Neuronal stem cell (in vitro differentiated cells): ENCODE measurements at regions not wholly inside any gene's neighbourhood (a gene's known extent, or its start where the extent isn't known, plus 50 kb on each side); places are given as distances from the start of the nearest gene placed in this dataset.

Experiments
- DNase-seq: peaks from one replicate; pipeline ENCODE4 v3.0.0-alpha.2; 2013; ENCODE audit warnings: low spot score
- H2AFZ ChIP-seq: one replicate; pipeline ENCODE4 v1.6.1; 2013; ENCODE audit warnings: mild to moderate bottlenecking, low read length, inconsistent platforms
- H2AK5ac ChIP-seq: 2 replicates; pipeline ENCODE4 v1.6.1; 2013; ENCODE audit warnings: low read depth, mild to moderate bottlenecking, inconsistent platforms, low read length, moderate library complexity, mixed read lengths
- H2BK120ac ChIP-seq: 2 replicates; pipeline ENCODE4 v1.6.1; 2013; ENCODE audit warnings: low read depth, mild to moderate bottlenecking, inconsistent platforms, low read length, moderate library complexity, mixed read lengths
- H2BK12ac ChIP-seq: one replicate; pipeline ENCODE4 v1.6.1; 2013; ENCODE audit warnings: low read length, inconsistent platforms
- H2BK15ac ChIP-seq: 2 replicates; pipeline ENCODE4 v1.6.1; 2013; ENCODE audit warnings: mild to moderate bottlenecking, low read length, inconsistent platforms, mixed read lengths
- H2BK5ac ChIP-seq: one replicate; pipeline ENCODE4 v1.6.1; 2013; ENCODE audit warnings: inconsistent platforms, mild to moderate bottlenecking, low read length, moderate library complexity
- H3K14ac ChIP-seq: one replicate; pipeline ENCODE4 v1.6.1; 2013; ENCODE audit warnings: low read length, inconsistent platforms
- H3K18ac ChIP-seq: 2 replicates; pipeline ENCODE4 v1.6.1; 2013; ENCODE audit warnings: low read length, inconsistent platforms
- H3K23ac ChIP-seq: 2 replicates; pipeline ENCODE4 v1.6.1; 2013; ENCODE audit warnings: low read depth, mild to moderate bottlenecking, mixed read lengths, low read length, inconsistent platforms; ENCODE audit not compliant: poor library complexity
- H3K27ac ChIP-seq: replicated peaks from 3 replicates; pipeline ENCODE4 v1.5.1; 2013; ENCODE audit warnings: low read length, inconsistent platforms
- H3K27me3 ChIP-seq, 3 experiments: 2 replicates each; pipeline ENCODE4 v1.6.1; 2013; ENCODE audit warnings: low read length in 3 of 3, mild to moderate bottlenecking in 2 of 3, inconsistent platforms in 1 of 3, low read depth in 1 of 3, mixed read lengths in 1 of 3, moderate library complexity in 1 of 3; ENCODE audit not compliant: control insufficient read depth in 3 of 3, insufficient read depth in 3 of 3
- H3K36me3 ChIP-seq, 2 donors: replicated peaks in 1 of 2; 2 replicates each; pipeline ENCODE4 v1.6.1; 2013; ENCODE audit warnings: low read length in 2 of 2; ENCODE audit not compliant: control insufficient read depth in 2 of 2, insufficient read depth in 2 of 2
- H3K4ac ChIP-seq: 2 replicates; pipeline ENCODE4 v1.6.1; 2013; ENCODE audit warnings: inconsistent platforms, mild to moderate bottlenecking, low read length, moderate library complexity
- H3K4me1 ChIP-seq, 2 donors: 1 replicate in 1 of 2; 2 replicates in 1 of 2; pipeline ENCODE4 v1.6.1; 2013; ENCODE audit warnings: low read length in 2 of 2, low read depth in 1 of 2; ENCODE audit not compliant: control insufficient read depth in 2 of 2, insufficient read depth in 1 of 2
- H3K4me2 ChIP-seq: one replicate; pipeline ENCODE4 v1.6.1; 2013; ENCODE audit warnings: mild to moderate bottlenecking, low read length, inconsistent platforms; ENCODE audit not compliant: insufficient read depth, poor library complexity, severe bottlenecking
- H3K4me3 ChIP-seq, 2 donors: 2 replicates each; pipeline ENCODE4 v1.5.1; 2013; ENCODE audit warnings: low read length in 2 of 2, mild to moderate bottlenecking in 2 of 2, inconsistent platforms in 1 of 2, moderate library complexity in 1 of 2
- H3K79me1 ChIP-seq: one replicate; pipeline ENCODE4 v1.6.1; 2013; ENCODE audit warnings: low read depth, mild to moderate bottlenecking, inconsistent platforms, low read length, moderate library complexity
- H3K9ac ChIP-seq: one replicate; pipeline ENCODE4 v1.6.1; 2013; ENCODE audit warnings: mild to moderate bottlenecking, low read depth, low read length, inconsistent platforms; ENCODE audit not compliant: poor library complexity
- H3K9me3 ChIP-seq, 2 donors: replicated peaks in 1 of 2; 2 replicates each; pipeline versions ENCODE3 to v1.6.1; 2013; ENCODE audit warnings: low read length in 2 of 2, mild to moderate bottlenecking in 2 of 2, inconsistent platforms in 1 of 2, low read depth in 1 of 2, mixed read lengths in 1 of 2, moderate library complexity in 1 of 2; ENCODE audit not compliant: control insufficient read depth in 2 of 2, insufficient read depth in 1 of 2
- H4K8ac ChIP-seq: one replicate; pipeline ENCODE4 v1.6.1; 2013; ENCODE audit warnings: low read depth, mild to moderate bottlenecking, inconsistent platforms, low read length, moderate library complexity
- H4K91ac ChIP-seq: one replicate; pipeline ENCODE4 v1.6.1; 2013; ENCODE audit warnings: low read length, low read depth, mild to moderate bottlenecking, inconsistent platforms; ENCODE audit not compliant: poor library complexity
- WGBS, 2 donors: extraction: QIAGEN DNeasy Blood & Tissue Kit; methylation state at CpG; one replicate each; pipeline ENCODE4 v1.1.7; 2013; ENCODE audit warnings: missing lambda C conversion rate in 2 of 2, mixed read lengths in 1 of 2; ENCODE audit not compliant: insufficient read length in 2 of 2, insufficient replicate concordance in 1 of 2; ENCODE audit errors: extremely low coverage in 2 of 2; 5-methylcytosine and 5-hydroxymethylcytosine counted together

- Histone ChIP-seq H3K4me1 (no peaks in the 10 kb centered on the region), H3K9me3 (no peaks in the 10 kb centered on the region), H2AFZ (no peak overlapping the region), H3K27ac (no peak overlapping the region), H3K23ac (no peak overlapping the region), H4K91ac (no peak overlapping the region), H2AK5ac (no peak overlapping the region), H3K18ac (no peak overlapping the region), H3K9ac (no peak overlapping the region), H2BK15ac (no peak overlapping the region), H3K14ac (no peak overlapping the region), H3K79me1 (no peaks in the 10 kb centered on the region), H3K4me2 (no peak overlapping the region), H3K4ac (no peak overlapping the region), H2BK5ac (no peak overlapping the region), H3K36me3 (no peaks in the 10 kb centered on the region), H3K27me3 (no peaks in the 10 kb centered on the region), H4K8ac (no peak overlapping the region), H2BK120ac (no peak overlapping the region), H3K4me3 (no peak overlapping the region), H2BK12ac (no peak overlapping the region)
- DNase-seq, result peak; percentile 17
- no CpG with 5 or more reads among the region's 2 CpGs for WGBS, 2 donors
Observed at GRCh38 chr15:95024351-95024750, 793.0 kb downstream of the MCTP2 start.

DNA sequence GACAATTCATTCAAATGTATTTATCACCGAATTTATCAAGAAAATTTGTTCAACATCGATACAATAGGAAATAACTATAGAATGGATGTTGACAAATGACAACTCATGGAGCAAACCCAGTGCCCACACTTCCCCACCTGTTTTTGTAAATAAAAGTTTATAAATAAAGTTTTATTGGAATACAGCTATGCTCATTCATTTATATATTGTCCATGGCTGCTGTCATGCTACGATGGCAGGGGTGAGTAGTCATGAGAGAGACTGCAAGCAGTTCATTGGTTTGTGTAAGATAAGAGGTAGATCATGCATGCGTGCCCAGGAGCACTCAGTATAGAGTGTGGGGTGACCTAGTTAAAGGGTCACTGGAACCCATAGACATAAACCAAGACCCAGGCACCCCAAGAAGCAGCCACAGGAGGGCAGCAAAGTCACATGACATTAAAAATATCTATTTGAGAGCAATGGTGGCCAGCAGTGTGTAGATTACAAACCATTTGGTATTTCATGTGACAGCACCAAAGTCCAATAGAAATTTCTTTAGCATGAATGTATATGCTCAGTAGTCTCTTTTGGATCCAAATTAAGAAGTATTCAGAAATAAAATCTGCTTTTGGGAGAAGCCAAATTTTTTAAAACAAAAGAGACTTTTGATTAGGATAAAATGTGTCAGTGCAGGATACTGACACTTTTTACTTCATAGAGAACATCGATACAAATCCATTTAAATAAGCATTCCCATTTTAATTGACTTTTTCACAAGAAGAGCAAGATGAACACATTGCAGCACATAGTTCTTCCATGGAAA, 794.8 kb downstream of the MCTP2 start:
- H3K4me2 ChIP-seq, result no peak overlapping the region
- no peak overlapping the region for H2AK5ac ChIP-seq
- no peaks in the 10 kb centered on the region for H3K9me3 ChIP-seq
- H2AFZ ChIP-seq, result no peak overlapping the region
- H2BK120ac ChIP-seq, result no peak overlapping the region
- H3K14ac ChIP-seq, result no peak overlapping the region
- no peak overlapping the region for H2BK15ac ChIP-seq
- H4K8ac ChIP-seq, result no peak overlapping the region
- H2BK12ac ChIP-seq, result no peak overlapping the region
- H3K79me1 ChIP-seq, result no peaks in the 10 kb centered on the region
- H2BK5ac ChIP-seq, result no peak overlapping the region
- H3K23ac ChIP-seq, result no peak overlapping the region
- no peak overlapping the region for H3K18ac ChIP-seq
- H3K4me3 ChIP-seq, result no peak overlapping the region
- no peaks in the 10 kb centered on the region for H3K4me1 ChIP-seq
- H3K27ac ChIP-seq, result no peak overlapping the region
- H4K91ac ChIP-seq, result no peak overlapping the region
- peak; percentile 39 for DNase-seq
- H3K27me3 ChIP-seq, result no peaks in the 10 kb centered on the region
- WGBS, 2 donors, result no CpG with 5 or more reads among the region's 5 CpGs
- H3K4ac ChIP-seq, result no peak overlapping the region
- H3K36me3 ChIP-seq, result no peaks in the 10 kb centered on the region
- H3K9ac ChIP-seq, result no peak overlapping the region

DNA sequence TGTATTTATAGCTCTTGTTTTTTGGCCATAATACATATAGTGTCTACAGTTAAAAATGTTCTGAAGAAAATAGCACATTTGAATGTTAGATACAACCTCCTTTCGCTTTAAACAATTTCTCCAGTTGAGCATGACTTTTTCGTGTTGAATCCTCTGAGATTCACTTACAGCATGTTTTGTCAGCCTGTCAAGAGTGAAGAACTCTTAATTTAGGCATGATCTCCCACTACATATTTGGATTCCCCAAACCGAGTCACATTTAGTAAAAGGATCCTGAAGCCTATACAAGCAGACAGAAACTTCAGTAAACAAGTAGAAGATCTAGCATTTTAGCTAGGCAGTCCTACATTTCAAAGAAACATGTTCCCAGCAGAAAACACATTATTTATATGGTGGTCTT, 796.6 kb downstream of the MCTP2 start:
- no CpG with 5 or more reads among the region's 3 CpGs for WGBS, 2 donors
- Histone ChIP-seq H4K91ac (no peak overlapping the region), H3K27me3 (no peaks in the 10 kb centered on the region), H2BK120ac (no peak overlapping the region), H4K8ac (no peak overlapping the region), H3K4me1 (no peaks in the 10 kb centered on the region), H3K79me1 (no peaks in the 10 kb centered on the region), H2AK5ac (no peak overlapping the region), H2AFZ (no peak overlapping the region), H3K36me3 (no peaks in the 10 kb centered on the region), H2BK15ac (no peak overlapping the region), H3K18ac (no peak overlapping the region), H2BK12ac (no peak overlapping the region), H2BK5ac (no peak overlapping the region), H3K23ac (no peak overlapping the region), H3K4me2 (no peak overlapping the region), H3K14ac (no peak overlapping the region), H3K9me3 (no peaks in the 10 kb centered on the region), H3K27ac (no peak overlapping the region), H3K4me3 (no peak overlapping the region), H3K4ac (no peak overlapping the region), H3K9ac (no peak overlapping the region)
- no peak for DNase-seq

- Histone ChIP-seq H2AK5ac (no peak overlapping the region), H3K4me2 (no peak overlapping the region), H2BK15ac (no peak overlapping the region), H3K36me3 (no peaks in the 10 kb centered on the region), H3K4ac (no peak overlapping the region), H3K9me3 (no peaks in the 10 kb centered on the region), H2AFZ (no peak overlapping the region), H4K8ac (no peak overlapping the region), H2BK5ac (no peak overlapping the region), H3K79me1 (no peaks in the 10 kb centered on the region), H3K18ac (no peak overlapping the region), H3K4me3 (no peak overlapping the region), H2BK120ac (no peak overlapping the region), H3K27me3 (no peaks in the 10 kb centered on the region), H3K27ac (no peak overlapping the region), H2BK12ac (no peak overlapping the region), H3K23ac (no peak overlapping the region), H3K4me1 (no peaks in the 10 kb centered on the region), H3K14ac (no peak overlapping the region), H3K9ac (no peak overlapping the region), H4K91ac (no peak overlapping the region)
- no CpG with 5 or more reads among the region's 2 CpGs for WGBS, 2 donors
- no peak for DNase-seq
Observed at GRCh38 chr15:95032156-95032555, 800.8 kb downstream of the MCTP2 start.
